Subcutaneous abdominal adipose tissue (tissue), 5 donors: ENCODE measurements at regions not wholly inside any gene's neighbourhood (a gene's known extent, or its start where the extent isn't known, plus 50 kb on each side); places are given as distances from the start of the nearest gene placed in this dataset.

Source experiments
- H3K27ac ChIP-seq: one replicate; pipeline ENCODE4 v1.7.0; 2013; ENCODE audit warnings: low read depth, mild to moderate bottlenecking, inconsistent platforms, low read length, moderate library complexity
- H3K27me3 ChIP-seq, 5 donors: one replicate each; pipeline ENCODE4 v1.7.0; 2013; ENCODE audit warnings: low read length in 5 of 5, inconsistent platforms in 1 of 5; ENCODE audit not compliant: control insufficient read depth in 5 of 5, insufficient read depth in 4 of 5
- H3K36me3 ChIP-seq, 5 donors: one replicate each; pipeline ENCODE4 v1.7.0; 2013; ENCODE audit warnings: low read length in 5 of 5; ENCODE audit not compliant: control insufficient read depth in 5 of 5, insufficient read depth in 5 of 5
- H3K4me1 ChIP-seq, 5 donors: one replicate each; pipeline ENCODE4 v1.7.0; 2013; ENCODE audit warnings: low read length in 5 of 5, mild to moderate bottlenecking in 3 of 5, moderate library complexity in 1 of 5; ENCODE audit not compliant: control insufficient read depth in 5 of 5, insufficient read depth in 5 of 5
- H3K4me3 ChIP-seq, 5 donors: one replicate each; pipeline ENCODE4 v1.7.0; 2013; ENCODE audit warnings: low read length in 5 of 5, low read depth in 1 of 5
- H3K9ac ChIP-seq, 5 donors: one replicate each; pipeline ENCODE4 v1.7.0; 2013; ENCODE audit warnings: low read length in 5 of 5, mild to moderate bottlenecking in 4 of 5, moderate library complexity in 3 of 5
- H3K9me3 ChIP-seq, 5 donors: one replicate each; pipeline ENCODE4 v1.7.0; 2013; ENCODE audit warnings: low read length in 5 of 5; ENCODE audit not compliant: control insufficient read depth in 5 of 5
- donor health status: healthy.
- donor health status: healthy.
- donor health status: healthy.
- donor health status: healthy.
- donor health status: healthy.

DNA sequence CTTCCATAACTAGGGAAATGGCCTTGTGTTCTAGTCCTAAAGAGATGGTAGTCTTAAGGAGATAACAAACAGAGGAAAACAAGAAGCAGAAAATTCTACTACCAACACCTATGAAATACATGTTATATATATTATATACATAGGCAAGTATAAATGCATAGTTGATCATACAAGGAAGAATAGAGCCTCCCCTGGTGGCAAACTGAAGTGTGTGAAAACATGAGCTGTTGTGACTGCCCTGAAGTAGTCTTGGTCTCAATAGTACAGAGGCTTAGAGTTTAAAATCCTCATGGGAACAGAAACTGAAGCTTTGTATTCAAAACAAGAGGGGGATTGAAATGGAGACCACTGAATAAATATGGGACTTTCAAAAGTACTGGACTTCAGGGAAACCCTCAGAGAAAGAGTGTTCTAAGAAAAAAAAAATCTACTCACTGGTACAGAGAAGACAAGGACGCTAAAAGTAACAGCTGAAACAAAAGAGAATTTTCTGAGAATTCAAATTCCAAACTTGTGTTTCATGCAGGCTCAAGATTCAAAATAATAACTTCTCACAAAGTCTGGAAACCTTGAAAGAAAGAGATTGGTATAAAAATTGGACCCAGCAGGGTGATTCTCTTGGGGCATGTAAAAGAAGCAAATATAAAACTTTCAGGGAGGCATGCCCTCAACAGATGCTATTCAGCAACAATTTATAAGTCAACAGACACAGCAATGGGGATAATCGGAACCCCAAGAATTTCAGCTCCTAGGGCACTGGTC, 59.7 kb upstream of the SAMD3 start:
- no peaks in the 10 kb centered on the region for H3K36me3 ChIP-seq
- H3K9ac ChIP-seq = no peak overlapping the region
- peaks cover 0 to 3% (median under 1%) of the 10 kb centered on the region in 5 donors for H3K9me3 ChIP-seq
- no peak overlapping the region for H3K27ac ChIP-seq
- no peak overlapping the region for H3K4me3 ChIP-seq
- H3K4me1 ChIP-seq = no peaks in the 10 kb centered on the region
- H3K27me3 ChIP-seq = no peaks in the 10 kb centered on the region

DNA sequence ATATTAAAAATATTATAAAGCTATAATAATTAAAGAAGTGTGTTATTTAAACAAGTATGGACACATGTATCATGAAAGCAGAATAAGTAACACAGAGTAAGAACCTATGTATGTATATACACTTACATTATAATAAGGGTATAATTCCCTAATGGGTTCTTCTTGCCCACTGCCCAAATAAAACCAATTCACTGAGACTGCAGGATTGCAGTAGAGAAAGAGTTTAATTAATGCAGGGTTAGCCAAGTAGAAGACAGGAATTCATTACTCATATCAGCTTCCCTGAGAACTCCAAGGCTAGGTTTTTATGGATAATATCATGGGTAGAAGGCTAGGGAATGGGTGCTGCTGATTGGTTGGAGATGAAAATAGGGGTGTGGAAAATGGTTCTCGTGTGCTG, 53.8 kb upstream of the SAMD3 start:
- Histone ChIP-seq H3K9me3 (peaks cover 9 to 27% (median 25%) of the 10 kb centered on the region in 5 donors), H3K27me3 (no peaks in the 10 kb centered on the region), H3K27ac (no peak overlapping the region), H3K4me1 (no peaks in the 10 kb centered on the region), H3K9ac (no peak overlapping the region), H3K36me3 (no peaks in the 10 kb centered on the region), H3K4me3 (peak overlapping the region in 1 of 5 donors; percentile 14)

DNA sequence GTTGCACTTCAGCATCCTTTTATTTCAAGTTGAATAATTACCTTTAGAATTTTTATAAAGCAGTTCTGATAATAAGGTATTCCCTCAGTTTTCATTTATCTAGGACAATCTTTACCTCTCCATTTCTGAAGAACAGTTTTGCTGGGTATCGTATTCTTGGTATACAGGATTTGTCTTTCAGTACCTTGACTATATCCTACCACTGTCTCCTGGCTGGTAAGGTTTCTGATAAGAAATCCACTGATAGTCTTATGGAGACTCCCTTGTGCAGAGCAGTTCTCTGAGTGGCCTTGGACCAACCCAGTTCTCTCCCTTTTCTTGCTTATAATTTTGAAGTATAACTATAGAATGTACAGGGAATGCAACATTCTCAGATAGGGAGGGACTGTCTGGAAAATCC, 51.3 kb upstream of the SAMD3 start:
- Histone ChIP-seq H3K36me3 (no peaks in the 10 kb centered on the region), H3K27me3 (no peaks in the 10 kb centered on the region), H3K4me3 (peak overlapping the region in 1 of 5 donors; percentile 15), H3K9ac (no peak overlapping the region), H3K4me1 (no peaks in the 10 kb centered on the region), H3K27ac (no peak overlapping the region), H3K9me3 (peaks cover 9 to 27% (median 25%) of the 10 kb centered on the region in 5 donors)
